ENCODE measurements at regions not wholly inside any gene's neighbourhood (a gene's known extent, or its start where the extent isn't known, plus 50 kb on each side); places are given as distances from the start of the nearest gene placed in this dataset.

- Mint-ChIP-seq H3K36me3 (ENCODE audit: low read depth) (no peaks in the 10 kb centered on the region), H3K4me3 (no peak overlapping the region), H3K4me1 (ENCODE audit: low read depth) (no peaks in the 10 kb centered on the region), H3K27me3 (no peaks in the 10 kb centered on the region), H3K27ac (no peak overlapping the region), H3K9me3 (peaks cover 3% of the 10 kb centered on the region)
- no peaks in the 10 kb centered on the region for H3K4me1 ChIP-seq (ENCODE audit: insufficient read depth, low read length)
- DNase-seq: no peak
- no peak overlapping the region for H3K4me3 ChIP-seq (ENCODE audit: low read length)
- peaks cover 0 to 4% of the 10 kb centered on the region in 2 experiments for H3K9me3 ChIP-seq (ENCODE audit: control insufficient read depth in 1 of 2, insufficient read depth in 1 of 2, low read length in 2 of 2)
- H3K27ac ChIP-seq (ENCODE audit: low read depth in 1 of 2, low read length in 2 of 2): no peak overlapping the region
- intact Hi-C loops (cut with DNase I, micrococcal nuclease): no loop called here
- TF ChIP-seq CTCF (IDR thresholded peaks at IDR 0.05): no peak
- no peaks in the 10 kb centered on the region for H3K27me3 ChIP-seq (ENCODE audit: control insufficient read depth in 1 of 2, insufficient read depth in 2 of 2, low read length in 2 of 2)
- no peak for ATAC-seq (ENCODE audit: poor library complexity)
- CTCF ChIA-PET: no interaction called here
- POLR2A ChIA-PET: no interaction called here
- H3K36me3 ChIP-seq (ENCODE audit: insufficient read depth, low read length): no peaks in the 10 kb centered on the region
These were observed 163.2 kb downstream of the NSUN3 start for GRCh38 chr3:94226078-94226477.

- H3K4me3 ChIP-seq (ENCODE audit: low read length): no peak overlapping the region
- ATAC-seq (ENCODE audit: poor library complexity) (no peak), DNase-seq (no peak)
- CTCF ChIA-PET: no interaction called here
- no peak overlapping the region for H3K4me3 Mint-ChIP-seq
- H3K4me1 ChIP-seq (ENCODE audit: insufficient read depth, low read length): no peaks in the 10 kb centered on the region
- no peak overlapping the region for H3K27ac ChIP-seq (ENCODE audit: low read depth in 1 of 2, low read length in 2 of 2)
- POLR2A ChIA-PET: no interaction called here
- TF ChIP-seq CTCF (IDR thresholded peaks at IDR 0.05): no peak
- H3K27me3 ChIP-seq (ENCODE audit: control insufficient read depth in 1 of 2, insufficient read depth in 2 of 2, low read length in 2 of 2): no peaks in the 10 kb centered on the region
- H3K27ac Mint-ChIP-seq: no peak overlapping the region
- no peaks in the 10 kb centered on the region for H3K9me3 Mint-ChIP-seq
- no peaks in the 10 kb centered on the region for H3K4me1 Mint-ChIP-seq (ENCODE audit: low read depth)
- intact Hi-C loops (cut with DNase I, micrococcal nuclease): no loop called here
- no peaks in the 10 kb centered on the region for H3K36me3 Mint-ChIP-seq (ENCODE audit: low read depth)
- no peaks in the 10 kb centered on the region for H3K36me3 ChIP-seq (ENCODE audit: insufficient read depth, low read length)
- H3K9me3 ChIP-seq (ENCODE audit: control insufficient read depth in 1 of 2, insufficient read depth in 1 of 2, low read length in 2 of 2): peaks cover 0 to 4% of the 10 kb centered on the region in 2 experiments
- H3K27me3 Mint-ChIP-seq: peaks cover 4% of the 10 kb centered on the region
These were observed 170.1 kb downstream of the NSUN3 start for GRCh38 chr3:94232921-94233320.

GRCh38 chr3:94234177-94234788 is 171.4 kb downstream of the NSUN3 start:
- Mint-ChIP-seq H3K4me1 (ENCODE audit: low read depth) (no peaks in the 10 kb centered on the region), H3K4me3 (no peak overlapping the region), H3K36me3 (ENCODE audit: low read depth) (no peaks in the 10 kb centered on the region), H3K9me3 (peaks cover 3% of the 10 kb centered on the region), H3K27me3 (peaks cover 4% of the 10 kb centered on the region), H3K27ac (no peak overlapping the region)
- intact Hi-C loops (cut with DNase I, micrococcal nuclease): no loop called here
- no peaks in the 10 kb centered on the region for H3K36me3 ChIP-seq (ENCODE audit: insufficient read depth, low read length)
- POLR2A ChIA-PET: no interaction called here
- H3K4me3 ChIP-seq (ENCODE audit: low read length): no peak overlapping the region
- peaks cover 0 to 4% of the 10 kb centered on the region in 2 experiments for H3K9me3 ChIP-seq (ENCODE audit: control insufficient read depth in 1 of 2, insufficient read depth in 1 of 2, low read length in 2 of 2)
- H3K27me3 ChIP-seq (ENCODE audit: control insufficient read depth in 1 of 2, insufficient read depth in 2 of 2, low read length in 2 of 2): no peaks in the 10 kb centered on the region
- DNase-seq (peak in 1 of 14 experiments; percentile 3), ATAC-seq (ENCODE audit: poor library complexity) (no peak)
- no peak for TF ChIP-seq CTCF (IDR thresholded peaks at IDR 0.05)
- CTCF ChIA-PET: interaction anchor here (1.1 kb wide), 1 partner anchor 15 kb away, joined by 3 read pairs; no protein-coding TSS in a partner anchor
- no peaks in the 10 kb centered on the region for H3K4me1 ChIP-seq (ENCODE audit: insufficient read depth, low read length)
- H3K27ac ChIP-seq (ENCODE audit: low read depth in 1 of 2, low read length in 2 of 2): no peak overlapping the region
